GM12891 (cell line): ENCODE measurements at regions not wholly inside any gene's neighbourhood (a gene's known extent, or its start where the extent isn't known, plus 50 kb on each side); places are given as distances from the start of the nearest gene placed in this dataset.

Experiments used
- PAX5 ChIP-seq: IDR thresholded peaks from 2 replicates; pipeline ENCODE4 v1.6.1; 2011; ENCODE audit warnings: low read length, moderate library complexity, mild to moderate bottlenecking; ENCODE audit not compliant: insufficient read depth, severe bottlenecking
- POLR2A ChIP-seq: IDR thresholded peaks from 2 replicates; pipeline ENCODE4 v1.6.1; 2011; ENCODE audit warnings: low read depth, low read length, control low read depth
- POLR2AphosphoS5 ChIP-seq: IDR thresholded peaks from 2 replicates; pipeline ENCODE4 v1.6.1; 2011; ENCODE audit warnings: low read depth, low read length, control low read depth
- POU2F2 ChIP-seq: IDR thresholded peaks from 2 replicates; pipeline ENCODE4 v1.6.1; 2011; ENCODE audit warnings: low read depth, mild to moderate bottlenecking, control low read depth, low read length, moderate library complexity
- TAF1 ChIP-seq: IDR thresholded peaks from 2 replicates; pipeline ENCODE4 v1.6.1; 2011; ENCODE audit warnings: low read depth, low read length, control low read depth

DNA sequence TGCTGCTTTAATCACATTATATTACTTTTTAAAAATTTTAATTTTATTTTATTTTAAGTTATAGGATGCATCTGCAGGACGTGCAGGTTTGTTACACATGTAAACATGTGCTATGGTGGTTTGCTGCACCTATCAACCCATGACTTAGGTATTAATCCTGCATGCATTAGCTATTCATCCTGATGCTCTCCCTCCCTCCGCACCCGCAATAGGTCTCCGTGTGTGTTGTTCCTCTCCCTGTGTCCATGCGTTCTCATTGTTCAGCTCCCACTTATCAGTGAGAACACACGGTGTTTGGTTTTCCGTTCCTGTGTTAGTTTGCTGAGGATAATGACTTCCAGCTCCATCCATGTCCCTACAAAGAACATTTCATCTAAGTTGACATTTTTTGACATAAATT is 283.2 kb downstream of the CYRIA start:
- TF ChIP-seq POLR2A (no peak), POLR2AphosphoS5 (no peak), PAX5 (no peak), TAF1 (no peak), POU2F2 (no peak)
